Calu3 (cell line): ENCODE measurements at regions not wholly inside any gene's neighbourhood (a gene's known extent, or its start where the extent isn't known, plus 50 kb on each side); places are given as distances from the start of the nearest gene placed in this dataset.

Experiments used
- BruUV-seq: library from RNA; stranded (reverse); fragments of 400-500 nt; replicated peaks from 2 replicates; lab custom pipeline; 2021; lab: Mats Ljungman, UMichigan
- CTCF ChIA-PET: fragments of 300-600 bp; sonication (Branson Sonifier 250); formaldehyde crosslinking; loops from one replicate; lab custom pipeline; 2022; ENCODE audit warnings: antibody characterized with exemption; lab: Charles Lee
- DNase-seq: peaks from one replicate; pipeline ENCODE4 v3.0.0; 2022
- H3K27ac Mint-ChIP-seq: one replicate; pipeline ENCODE4 v1.8.0; 2022; ENCODE audit warnings: mixed read lengths; ENCODE audit not compliant: unreplicated experiment
- H3K27me3 Mint-ChIP-seq: one replicate; pipeline ENCODE4 v1.8.0; 2022; ENCODE audit warnings: mixed read lengths; ENCODE audit not compliant: unreplicated experiment
- H3K36me3 Mint-ChIP-seq: one replicate; pipeline ENCODE4 v1.8.0; 2022; ENCODE audit warnings: mild to moderate bottlenecking, moderate library complexity, mixed read lengths; ENCODE audit not compliant: insufficient read depth, unreplicated experiment
- H3K4me1 Mint-ChIP-seq: one replicate; pipeline ENCODE4 v1.8.0; 2022; ENCODE audit warnings: mild to moderate bottlenecking, low read depth, mixed read lengths; ENCODE audit not compliant: unreplicated experiment
- H3K4me3 Mint-ChIP-seq: one replicate; pipeline ENCODE4 v1.8.0; 2022; ENCODE audit warnings: mild to moderate bottlenecking, low read depth, moderate library complexity, mixed read lengths; ENCODE audit not compliant: unreplicated experiment
- H3K9me3 Mint-ChIP-seq: one replicate; pipeline ENCODE4 v1.8.0; 2022; ENCODE audit warnings: low read depth, mixed read lengths; ENCODE audit not compliant: unreplicated experiment
- intact Hi-C: fragments of 100-400 bp; cut with micrococcal nuclease; formaldehyde crosslinking; loops from one replicate; pipeline ENCODE4 v1.10.0; 2022; ENCODE audit not compliant: unreplicated experiment
- TF ChIP-seq, protein P1 (sequence below): fragments of 200-600 bp; IDR thresholded peaks from one replicate; pipeline ENCODE4 v1.8.0; 2022; ENCODE audit warnings: antibody characterized with exemption; ENCODE audit not compliant: unreplicated experiment

DNA sequence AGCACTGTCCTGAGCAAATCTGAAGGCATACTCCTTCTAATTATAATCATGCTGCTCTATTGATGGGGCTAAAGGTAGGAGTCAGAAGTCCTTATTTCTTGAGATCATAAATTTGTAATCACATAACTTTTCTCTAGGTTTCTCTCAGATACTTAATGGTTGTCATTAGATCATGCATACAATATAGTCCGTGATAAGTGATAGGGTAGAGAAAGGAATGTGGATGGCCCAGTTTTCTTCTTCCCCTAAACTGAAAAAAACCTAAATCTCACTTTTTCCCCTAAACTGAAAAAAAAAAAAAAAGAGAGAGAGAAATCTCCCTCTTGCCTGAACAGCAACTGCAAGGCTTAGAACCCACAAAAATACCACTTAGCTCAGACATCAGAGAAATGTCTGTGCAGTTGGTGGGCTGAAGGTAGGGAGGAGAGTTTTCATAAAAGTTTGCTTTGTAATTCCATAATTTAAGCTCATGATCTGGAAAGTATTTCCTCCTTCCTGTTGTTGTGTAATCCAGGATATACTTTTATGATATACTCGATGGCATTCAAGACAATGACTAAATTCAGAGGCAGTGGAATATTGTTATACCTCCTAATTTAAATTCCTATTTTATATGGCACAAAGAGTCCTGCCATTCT is 79.3 kb upstream of the ITPRID2 start:
- TF ChIP-seq, protein P1, sequence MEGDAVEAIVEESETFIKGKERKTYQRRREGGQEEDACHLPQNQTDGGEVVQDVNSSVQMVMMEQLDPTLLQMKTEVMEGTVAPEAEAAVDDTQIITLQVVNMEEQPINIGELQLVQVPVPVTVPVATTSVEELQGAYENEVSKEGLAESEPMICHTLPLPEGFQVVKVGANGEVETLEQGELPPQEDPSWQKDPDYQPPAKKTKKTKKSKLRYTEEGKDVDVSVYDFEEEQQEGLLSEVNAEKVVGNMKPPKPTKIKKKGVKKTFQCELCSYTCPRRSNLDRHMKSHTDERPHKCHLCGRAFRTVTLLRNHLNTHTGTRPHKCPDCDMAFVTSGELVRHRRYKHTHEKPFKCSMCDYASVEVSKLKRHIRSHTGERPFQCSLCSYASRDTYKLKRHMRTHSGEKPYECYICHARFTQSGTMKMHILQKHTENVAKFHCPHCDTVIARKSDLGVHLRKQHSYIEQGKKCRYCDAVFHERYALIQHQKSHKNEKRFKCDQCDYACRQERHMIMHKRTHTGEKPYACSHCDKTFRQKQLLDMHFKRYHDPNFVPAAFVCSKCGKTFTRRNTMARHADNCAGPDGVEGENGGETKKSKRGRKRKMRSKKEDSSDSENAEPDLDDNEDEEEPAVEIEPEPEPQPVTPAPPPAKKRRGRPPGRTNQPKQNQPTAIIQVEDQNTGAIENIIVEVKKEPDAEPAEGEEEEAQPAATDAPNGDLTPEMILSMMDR: no peak
- no peak for DNase-seq
- TSS peak; percentile 87 for BruUV-seq
- Mint-ChIP-seq H3K36me3 (peaks cover 19% of the 10 kb centered on the region), H3K4me3 (peak overlapping the region; percentile 18), H3K9me3 (peaks cover 2% of the 10 kb centered on the region), H3K27ac (peak overlapping the region; percentile 95), H3K27me3 (no peaks in the 10 kb centered on the region), H3K4me1 (peaks cover 79% of the 10 kb centered on the region)
- intact Hi-C loops: loop anchor here (2.0 kb wide), 1 partner anchor 25 kb away; no protein-coding TSS in a partner anchor
- CTCF ChIA-PET: interaction anchor here (0.7 to 1.9 kb wide), 6 partner anchors 9 to 38 kb away, joined by 3 to 6 read pairs (median 4); no protein-coding TSS in a partner anchor

DNA sequence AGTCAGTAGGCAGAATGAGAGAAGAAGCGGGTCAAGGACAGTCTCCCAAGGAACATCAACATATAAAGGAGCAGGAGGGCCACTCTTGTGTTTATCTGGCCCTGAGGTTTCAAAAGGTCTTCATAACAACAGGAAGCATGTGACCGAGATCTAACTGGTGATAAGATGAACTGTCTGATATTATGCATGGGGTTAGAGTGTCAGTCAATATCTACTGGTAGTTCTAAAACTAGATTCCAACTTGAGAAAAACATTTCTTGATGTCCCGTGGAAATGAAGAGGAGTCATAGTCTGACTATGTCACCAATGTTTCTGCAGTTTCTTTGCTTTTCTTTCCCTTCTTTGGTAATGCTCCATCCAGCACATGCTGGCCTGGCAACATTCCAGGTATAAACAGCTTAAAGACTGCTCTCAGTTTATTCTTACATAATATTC is 77.5 kb upstream of the ITPRID2 start:
- Mint-ChIP-seq H3K36me3 (peaks cover 19% of the 10 kb centered on the region), H3K4me1 (peaks cover 78% of the 10 kb centered on the region), H3K4me3 (no peak overlapping the region), H3K27ac (peak overlapping the region; percentile 95), H3K9me3 (peaks cover 2% of the 10 kb centered on the region), H3K27me3 (no peaks in the 10 kb centered on the region)
- TF ChIP-seq, protein P1: no peak
- intact Hi-C loops: no loop called here
- no peak for DNase-seq
- CTCF ChIA-PET: no interaction called here
- BruUV-seq: no TSS peak

- intact Hi-C loops: no loop called here
- Mint-ChIP-seq H3K4me3 (no peak overlapping the region), H3K27ac (peak overlapping the region; percentile 5), H3K27me3 (no peaks in the 10 kb centered on the region), H3K36me3 (peaks cover 6% of the 10 kb centered on the region), H3K4me1 (peaks cover 55% of the 10 kb centered on the region), H3K9me3 (peaks cover 2% of the 10 kb centered on the region)
- TF ChIP-seq, protein P1: no peak
- CTCF ChIA-PET: interaction anchor here (1.2 kb wide), 1 partner anchor 19 kb away, joined by 3 read pairs; no protein-coding TSS in a partner anchor
- no peak for DNase-seq
- no TSS peak for BruUV-seq
Measured at GRCh38 chr2:181817509-181817908, 74.0 kb upstream of the ITPRID2 start.

GRCh38 chr2:181818058-181818680 is 73.4 kb upstream of the ITPRID2 start:
- Mint-ChIP-seq H3K9me3 (peaks cover 1% of the 10 kb centered on the region), H3K36me3 (peaks cover 3% of the 10 kb centered on the region), H3K4me3 (no peak overlapping the region), H3K27me3 (no peaks in the 10 kb centered on the region), H3K4me1 (peaks cover 49% of the 10 kb centered on the region), H3K27ac (no peak overlapping the region)
- CTCF ChIA-PET: interaction anchor here (1.2 kb wide), 1 partner anchor 18 kb away, joined by 3 read pairs; no protein-coding TSS in a partner anchor
- no TSS peak for BruUV-seq
- intact Hi-C loops: no loop called here
- no peak for DNase-seq
- TF ChIP-seq, protein P1: no peak
